HG03064 (cell line): ENCODE measurements at regions not wholly inside any gene's neighbourhood (a gene's known extent, or its start where the extent isn't known, plus 50 kb on each side); places are given as distances from the start of the nearest gene placed in this dataset.
"Not testable (repeated sequence)": the region's sequence is repeated elsewhere in the genome, so short reads cannot be mapped to it uniquely, and the experiment has no call there.

Source experiments
- ATAC-seq: cut with Tn5 transposase; IDR thresholded peaks from one replicate; pipeline ENCODE4 v1.9.1; 2021; ENCODE audit warnings: low read depth; ENCODE audit not compliant: unreplicated experiment

DNA sequence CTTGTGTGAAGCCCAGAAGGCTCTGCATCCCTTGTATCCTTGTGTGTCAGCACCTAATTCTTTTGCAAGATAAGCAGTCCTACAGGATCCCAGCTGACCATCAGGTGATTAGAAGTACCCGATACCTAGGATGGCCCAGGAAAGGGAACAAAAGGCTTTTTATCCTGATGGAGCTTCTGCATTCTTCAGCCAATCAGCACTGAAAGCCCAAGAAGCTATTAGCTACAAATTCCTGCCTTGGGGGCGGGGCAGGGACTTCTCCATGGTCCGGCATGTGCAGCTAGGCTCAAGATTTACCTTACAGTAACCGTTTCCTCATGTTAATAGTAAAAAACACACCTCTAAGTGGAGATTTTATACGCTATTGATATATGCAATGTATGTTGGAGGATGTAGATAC, 264.6 kb upstream of the THUMPD2 start:
- no peak for ATAC-seq

DNA sequence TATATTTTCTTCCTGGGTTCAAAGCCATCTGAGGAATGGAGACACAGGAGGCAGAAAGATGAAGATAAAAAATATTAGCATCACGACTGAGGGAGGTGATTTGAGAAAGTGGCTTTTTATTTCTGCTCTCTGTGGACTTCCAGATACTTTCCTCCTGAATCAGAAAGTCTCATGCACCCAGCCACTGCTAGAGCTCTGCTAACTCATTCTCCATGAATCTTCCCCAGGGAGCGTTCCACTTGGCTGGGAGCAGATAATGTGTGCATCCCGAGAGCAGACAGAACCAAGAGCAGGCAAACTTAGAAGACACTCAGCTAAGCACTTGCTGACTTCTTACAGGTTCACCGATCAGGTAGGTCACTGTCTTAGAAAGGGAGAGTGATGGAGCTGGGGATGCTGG, 264.1 kb upstream of the THUMPD2 start:
- no peak for ATAC-seq

DNA sequence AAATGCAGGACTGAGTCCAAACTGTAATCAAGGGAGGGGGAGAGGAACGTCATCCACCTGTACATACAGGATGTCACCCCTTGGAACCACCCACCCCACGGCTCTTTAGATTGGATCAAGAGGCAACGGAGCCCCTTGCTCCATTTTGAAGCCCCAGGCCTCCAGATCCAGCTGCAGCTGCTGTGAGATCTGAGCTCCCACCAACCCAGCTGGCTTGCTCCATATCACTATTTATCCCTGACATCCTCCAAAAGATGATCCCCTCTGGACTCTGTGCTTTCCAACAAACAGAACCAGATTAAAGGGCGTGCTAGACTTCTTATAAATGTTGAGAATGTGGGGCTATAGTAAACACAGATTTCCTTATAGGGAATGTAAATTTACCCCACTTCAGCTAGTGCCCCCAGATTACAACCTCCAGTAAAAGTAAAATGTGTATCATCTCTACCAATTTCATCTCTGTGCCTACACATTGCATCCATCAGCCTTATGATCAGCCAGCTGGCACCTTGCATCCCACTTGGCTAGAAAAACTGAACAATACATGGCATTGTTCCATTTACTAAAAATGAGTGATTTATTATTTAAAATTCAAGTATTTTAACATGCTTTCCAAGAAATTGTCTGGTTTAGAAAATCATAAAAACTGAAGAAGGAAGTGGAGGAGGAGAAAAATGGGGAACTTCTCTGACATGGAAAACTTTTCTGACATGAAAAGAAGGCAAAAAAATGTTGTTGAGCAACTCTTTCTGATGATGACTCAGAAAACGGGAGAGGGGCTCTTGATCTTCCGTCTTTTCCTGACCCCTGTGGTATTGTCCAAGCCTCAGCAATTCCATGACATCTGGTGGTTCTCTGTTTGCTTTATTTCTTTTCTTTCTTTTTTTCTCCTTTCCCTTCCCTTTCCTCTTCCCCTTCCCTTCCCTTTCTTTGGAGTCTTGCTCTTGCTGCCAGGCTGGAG, 262.6 kb upstream of the THUMPD2 start:
- no peak for ATAC-seq

DNA sequence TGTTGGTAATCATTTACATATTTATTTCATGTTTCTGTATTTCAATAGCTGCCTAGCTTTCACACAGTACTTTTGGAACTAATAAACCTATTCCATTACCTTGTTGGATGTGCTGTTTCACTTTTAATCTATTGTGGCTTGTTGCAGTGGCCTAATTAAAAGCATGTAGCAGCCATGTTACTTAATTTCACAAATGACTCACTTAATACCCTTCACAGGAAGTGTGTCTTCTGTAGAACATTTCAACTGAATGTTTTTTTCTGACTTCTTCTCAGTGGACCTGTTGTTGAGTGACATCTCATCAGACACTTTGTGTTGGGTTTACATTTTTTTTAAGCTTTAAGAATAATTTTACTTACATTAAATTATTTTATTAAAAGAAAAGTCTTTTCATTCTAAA, 260.5 kb upstream of the THUMPD2 start:
- no peak for ATAC-seq

DNA sequence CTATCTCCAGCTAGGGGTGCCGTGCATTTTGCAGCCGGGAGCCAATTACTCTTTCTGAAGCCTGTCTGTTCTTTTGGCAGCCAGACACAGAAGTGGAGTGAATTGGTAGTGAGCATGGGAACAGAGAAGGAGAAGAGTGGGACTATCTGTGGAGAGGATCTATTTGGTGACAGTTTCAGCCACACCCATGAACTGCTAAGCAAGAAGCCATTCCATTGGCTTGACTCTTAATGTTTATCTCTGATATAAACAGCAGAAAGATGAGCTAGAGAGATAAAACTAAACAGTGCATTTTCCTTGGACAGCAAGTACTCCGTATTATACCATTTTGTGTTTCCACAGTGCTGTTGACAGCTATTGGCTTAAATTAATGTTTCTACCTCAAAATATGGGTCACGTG, 259.6 kb upstream of the THUMPD2 start:
- ATAC-seq, result no peak

DNA sequence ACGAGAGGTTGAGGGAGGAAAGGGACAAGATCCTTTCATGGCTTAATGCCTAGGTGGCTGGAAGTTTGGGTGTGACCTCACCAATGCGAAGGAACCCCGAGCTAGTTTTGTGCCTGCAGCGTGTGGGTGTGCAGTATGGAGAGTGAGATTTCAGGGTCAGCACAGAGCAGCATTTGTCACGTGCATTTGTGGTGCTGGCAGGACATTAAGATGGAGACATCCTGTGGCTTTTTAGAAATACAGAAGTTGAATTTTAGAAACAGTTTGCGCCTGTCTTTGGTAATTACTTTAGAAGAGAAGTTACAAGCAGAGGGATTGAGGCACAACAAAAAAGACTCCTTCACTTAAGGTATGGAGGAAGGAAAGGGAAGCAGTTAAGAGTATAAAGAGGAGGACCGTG, 258.2 kb upstream of the THUMPD2 start:
- no peak for ATAC-seq

DNA sequence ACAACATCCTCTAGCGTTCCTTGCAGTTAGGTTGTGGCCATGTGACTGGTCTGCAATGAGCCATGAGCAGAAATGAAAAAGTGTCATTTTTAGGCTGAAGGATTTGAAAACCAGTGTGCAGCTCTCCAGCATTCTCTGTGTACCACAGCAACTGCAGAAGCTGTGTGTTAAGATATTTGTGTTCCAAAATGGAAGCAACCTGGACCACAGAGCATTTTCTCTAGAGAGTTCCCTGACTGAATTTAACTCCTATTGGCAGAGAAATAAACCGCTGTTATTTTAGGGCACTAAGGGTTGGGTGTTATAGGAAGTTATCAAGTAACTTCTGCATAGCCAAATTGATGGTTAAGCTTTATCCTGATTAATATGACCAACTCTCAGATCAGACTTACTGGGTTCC, 257.2 kb upstream of the THUMPD2 start:
- no peak for ATAC-seq

DNA sequence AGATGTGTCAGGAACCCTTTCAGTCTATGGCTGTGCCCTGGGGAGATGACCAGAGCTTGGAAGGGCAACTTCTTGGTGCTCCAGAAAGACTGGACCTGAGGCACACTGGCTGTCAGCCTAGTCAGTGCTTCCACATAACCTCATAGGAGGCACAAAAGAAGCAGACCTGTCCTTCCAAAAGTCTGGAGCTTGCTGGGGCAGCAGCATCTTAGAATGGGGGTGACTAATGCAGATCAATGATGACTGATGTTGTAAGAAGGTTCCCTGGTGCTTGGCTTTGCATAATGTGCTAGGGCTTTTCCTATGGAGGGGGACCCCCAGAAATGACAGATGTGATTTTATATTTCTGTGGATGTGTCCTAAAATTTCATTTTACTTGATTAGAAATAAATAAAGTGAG, 255.7 kb upstream of the THUMPD2 start:
- no peak for ATAC-seq

DNA sequence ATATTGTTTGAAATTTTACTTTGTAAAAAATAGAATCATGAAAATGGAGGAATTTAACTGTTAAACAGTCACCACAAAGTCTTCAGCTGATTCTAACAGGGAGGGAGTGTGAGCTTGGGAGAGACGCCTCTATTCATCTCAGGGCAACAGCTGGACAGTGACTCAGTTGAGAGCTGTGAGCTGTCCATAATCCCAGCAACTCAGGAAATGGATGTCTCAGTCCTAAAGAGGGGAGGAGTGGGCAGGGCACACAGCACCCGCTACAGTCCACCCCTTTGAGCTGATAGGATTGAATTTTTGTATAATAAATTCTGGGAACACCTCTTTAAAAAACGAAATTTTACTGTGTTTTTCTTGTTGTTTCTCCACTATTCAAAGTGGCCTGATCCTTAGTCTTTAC, 255.1 kb upstream of the THUMPD2 start:
- ATAC-seq, result no peak

DNA sequence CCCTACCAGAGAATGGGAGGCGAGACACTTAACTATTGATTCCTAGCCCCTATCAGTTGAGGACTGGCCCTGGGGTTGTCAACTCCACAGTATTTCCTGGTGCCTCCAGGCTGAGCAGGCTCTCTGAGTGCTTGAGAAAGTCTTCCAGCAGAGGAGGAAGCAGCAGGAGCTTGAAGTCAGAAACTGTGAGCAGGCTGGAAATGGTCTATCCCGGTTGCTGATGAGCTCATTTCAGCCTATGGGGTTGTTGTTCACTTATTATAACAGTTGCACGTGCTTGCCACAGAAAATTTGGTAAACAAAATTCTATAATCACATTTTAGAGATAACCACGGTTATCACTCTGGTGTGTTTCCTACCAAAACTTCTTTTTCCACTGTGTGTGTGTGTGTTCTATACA, 254.7 kb upstream of the THUMPD2 start:
- ATAC-seq, result no peak

DNA sequence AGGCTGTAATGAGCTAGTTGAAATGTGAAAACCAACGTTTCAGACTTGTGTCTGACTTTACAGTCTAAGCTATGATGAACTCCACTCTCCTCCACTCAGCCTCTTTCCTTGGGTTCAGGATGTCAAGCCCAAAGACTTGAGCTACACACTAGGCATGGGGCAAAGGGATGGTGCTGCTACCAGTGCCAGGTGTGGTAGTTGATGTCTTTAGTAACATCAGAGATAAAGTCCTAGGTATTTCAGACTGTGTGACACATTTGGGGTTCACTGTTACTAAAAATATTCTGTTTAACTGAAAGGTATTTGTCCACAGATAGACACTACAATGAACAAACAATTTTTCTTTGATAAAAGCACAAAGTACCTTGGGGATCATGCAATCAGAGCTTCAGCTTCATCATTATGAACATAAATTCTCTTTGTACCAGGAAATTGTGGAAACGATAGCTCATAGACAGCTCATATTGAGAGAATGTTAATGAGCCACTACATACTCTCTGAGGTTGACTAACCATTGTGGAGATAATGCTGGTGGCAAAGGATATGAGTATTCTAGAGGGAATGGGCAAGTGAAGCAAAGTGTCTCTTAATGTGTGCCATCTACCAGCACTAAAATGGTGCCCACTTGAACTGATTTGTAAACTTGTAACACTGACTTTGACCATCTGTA, 253.7 kb upstream of the THUMPD2 start:
- ATAC-seq, result no peak

DNA sequence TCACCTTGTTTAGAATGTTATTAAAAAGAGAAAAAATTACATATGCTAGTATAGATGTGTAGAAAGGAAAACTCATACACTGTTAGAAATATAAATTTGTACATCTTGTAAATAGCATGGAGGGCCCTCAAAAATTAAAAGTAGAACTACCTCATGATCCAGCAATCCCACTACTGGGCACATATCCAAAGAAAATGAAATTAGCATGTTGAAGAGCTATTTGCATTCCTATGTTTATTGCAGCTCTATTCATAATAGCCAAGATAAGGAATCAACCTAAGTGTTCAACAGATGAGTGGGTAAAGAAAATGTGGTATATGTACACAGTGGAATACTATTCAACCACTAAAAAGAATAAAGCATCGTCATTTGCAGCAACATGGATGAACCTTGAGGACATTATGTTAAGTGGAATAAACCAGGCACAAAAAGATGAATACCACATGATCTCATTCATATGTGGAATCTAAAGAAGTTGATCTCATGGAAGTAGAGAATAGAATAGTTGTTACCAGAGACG, 251.5 kb upstream of the THUMPD2 start:
- no peak for ATAC-seq

DNA sequence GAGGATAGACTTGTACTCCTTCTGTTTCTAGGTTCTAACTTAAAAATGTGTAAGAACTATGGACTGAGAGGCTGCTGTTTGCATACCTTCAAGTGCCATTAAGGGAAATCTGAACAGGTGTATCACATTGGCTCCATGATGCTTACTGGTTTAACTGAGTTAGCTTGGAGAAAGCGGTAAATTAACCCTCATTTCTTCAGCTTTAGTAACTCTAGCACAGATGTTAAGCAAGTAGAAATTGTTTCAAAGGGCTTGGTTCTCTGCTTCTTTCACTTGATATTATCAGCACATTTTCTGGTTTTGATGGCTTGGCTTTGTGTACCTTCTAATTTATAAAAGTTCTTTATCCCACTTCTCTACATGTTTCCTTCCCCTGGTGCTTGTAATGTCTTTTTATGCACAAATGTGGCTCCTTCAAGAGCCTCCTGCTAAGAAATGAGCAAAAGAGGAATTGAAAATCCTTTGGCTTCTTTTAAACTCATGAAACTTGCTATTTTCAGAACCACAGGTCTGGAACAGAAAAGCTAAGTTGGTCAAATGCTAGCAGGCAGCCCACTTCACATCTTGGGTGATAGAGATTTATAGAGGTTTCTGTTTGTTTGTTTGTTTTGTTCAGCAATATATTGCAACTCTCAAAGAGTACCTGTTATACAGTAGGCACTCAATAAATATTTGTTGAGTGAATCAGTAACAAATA, 249.9 kb upstream of the THUMPD2 start:
- no peak for ATAC-seq

DNA sequence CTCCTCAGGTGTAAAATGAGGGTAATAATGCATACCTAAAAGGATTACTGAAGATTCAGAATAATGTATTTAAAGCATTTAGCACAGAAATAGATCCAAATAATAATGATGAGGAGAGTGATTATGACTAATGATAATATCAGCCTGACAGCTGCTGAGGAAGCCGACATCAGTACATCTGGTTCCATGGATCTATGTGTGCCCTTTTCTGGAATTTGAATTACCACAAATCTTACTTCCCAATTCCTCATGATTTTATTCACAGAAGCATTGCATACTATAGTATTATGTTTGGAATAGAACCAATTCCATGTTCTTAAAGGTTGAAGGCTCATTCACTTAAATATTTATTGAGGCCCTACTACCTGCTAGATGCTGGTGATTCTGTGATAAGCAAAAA, 248.9 kb upstream of the THUMPD2 start:
- ATAC-seq, result no peak

DNA sequence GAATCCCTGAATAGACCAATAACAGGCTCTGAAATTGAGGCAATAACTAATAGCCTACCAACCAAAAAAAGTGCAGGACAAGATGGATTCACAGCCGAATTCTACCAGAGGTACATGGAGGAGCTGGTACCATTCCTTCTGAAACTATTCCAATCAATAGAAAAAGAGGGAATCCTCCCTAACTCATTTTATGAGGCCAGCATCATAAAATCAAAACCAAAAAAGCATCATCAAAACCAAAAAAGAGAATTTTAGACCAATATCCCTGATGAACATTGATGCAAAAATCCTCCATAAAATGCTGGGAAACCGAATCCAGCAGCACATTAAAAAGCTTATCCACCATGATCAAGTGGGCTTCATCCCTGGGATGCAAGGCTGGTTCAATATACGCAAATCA, 246.2 kb upstream of the THUMPD2 start:
- ATAC-seq, result not testable (repeated sequence)

DNA sequence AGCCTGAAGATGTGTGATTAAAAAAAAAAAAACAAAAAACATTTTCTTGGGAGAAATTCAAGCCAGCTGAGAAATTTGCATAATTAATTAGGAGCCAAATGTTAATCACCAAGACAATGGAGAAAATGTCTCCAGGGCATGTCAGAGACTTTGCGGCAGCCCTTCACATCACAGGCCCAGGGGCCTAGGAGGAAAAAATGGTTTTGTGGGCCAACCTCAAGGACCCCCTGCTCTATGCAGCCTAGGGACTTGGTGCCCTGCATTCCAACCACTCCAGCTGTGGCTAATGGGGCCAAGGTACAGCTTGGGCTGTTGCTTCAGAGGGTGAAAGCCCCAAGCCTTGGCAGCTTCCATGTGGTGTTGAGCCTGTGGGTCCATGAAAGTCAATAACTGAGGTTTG, 241.9 kb upstream of the THUMPD2 start:
- ATAC-seq, result no peak

DNA sequence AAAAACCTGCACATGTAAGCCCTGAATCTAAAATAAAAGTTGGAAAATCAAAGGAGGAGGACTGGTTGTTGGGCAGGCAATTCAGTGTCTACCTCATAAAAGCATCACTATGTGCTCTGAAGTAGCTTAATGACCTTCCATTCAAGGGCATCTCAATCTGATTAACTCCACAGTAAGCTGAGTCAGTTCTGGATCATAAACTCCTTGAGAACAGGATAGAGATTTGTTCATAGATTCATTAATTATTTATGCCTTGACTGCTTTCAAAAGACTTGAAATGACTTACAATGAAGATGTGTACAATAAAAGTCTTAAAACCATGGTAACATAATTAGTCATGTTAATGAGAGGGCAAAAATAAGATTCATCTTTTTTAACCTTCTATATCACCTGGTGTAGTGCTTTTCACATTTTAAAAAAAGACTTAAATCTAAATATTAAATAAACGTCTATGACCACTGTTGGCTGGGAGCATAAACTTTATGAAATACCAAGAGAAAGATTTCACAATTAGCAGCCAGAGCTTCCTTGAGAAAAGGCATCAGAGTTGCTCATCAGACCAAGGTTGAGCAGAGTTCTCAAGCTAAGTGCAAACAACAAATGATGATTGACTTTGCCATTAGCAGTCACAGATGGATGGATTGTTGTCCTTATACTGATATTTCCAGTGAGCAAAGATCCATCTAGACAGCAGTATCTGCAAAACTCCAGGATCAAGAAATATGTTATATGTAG, 237.3 kb upstream of the THUMPD2 start:
- no peak for ATAC-seq

DNA sequence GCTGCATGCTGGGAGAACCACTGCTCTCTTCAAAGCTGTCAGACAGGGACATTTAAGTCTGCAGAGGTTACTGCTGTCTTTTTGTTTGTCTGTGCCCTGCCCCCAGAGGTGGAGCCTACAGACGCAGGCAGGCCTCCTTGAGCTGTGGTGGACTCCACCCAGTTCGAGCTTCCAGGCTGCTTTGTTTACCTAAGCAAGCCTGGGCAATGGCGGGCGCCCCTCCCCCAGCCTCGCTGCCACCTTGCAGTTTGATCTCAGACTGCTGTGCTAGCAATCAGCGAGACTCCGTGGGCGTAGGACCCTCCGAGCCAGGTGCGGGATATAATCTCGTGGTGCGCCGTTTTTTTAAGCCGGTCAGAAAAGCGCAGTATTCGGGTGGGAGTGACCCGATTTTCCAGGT, 234.9 kb upstream of the THUMPD2 start:
- not testable (repeated sequence) for ATAC-seq

DNA sequence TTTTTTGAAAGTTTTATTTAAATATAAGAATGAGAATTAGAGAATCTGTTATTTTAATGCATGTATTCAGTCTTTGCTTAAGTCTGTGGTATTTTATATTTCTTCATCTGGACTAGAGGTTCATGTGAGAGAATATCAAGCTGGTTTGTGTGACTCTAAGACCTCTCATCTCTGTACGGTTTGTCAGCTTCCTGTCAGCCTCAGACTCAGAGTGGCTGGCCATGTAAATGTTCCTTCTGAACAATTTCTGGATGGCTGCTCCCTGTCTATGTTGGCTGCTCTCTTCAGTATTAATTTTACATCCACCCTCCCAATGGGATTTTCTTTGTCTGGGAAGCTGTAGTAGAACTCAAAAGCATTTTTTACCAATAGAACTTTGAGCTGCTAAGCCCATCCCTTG, 225.3 kb upstream of the THUMPD2 start:
- no peak for ATAC-seq

DNA sequence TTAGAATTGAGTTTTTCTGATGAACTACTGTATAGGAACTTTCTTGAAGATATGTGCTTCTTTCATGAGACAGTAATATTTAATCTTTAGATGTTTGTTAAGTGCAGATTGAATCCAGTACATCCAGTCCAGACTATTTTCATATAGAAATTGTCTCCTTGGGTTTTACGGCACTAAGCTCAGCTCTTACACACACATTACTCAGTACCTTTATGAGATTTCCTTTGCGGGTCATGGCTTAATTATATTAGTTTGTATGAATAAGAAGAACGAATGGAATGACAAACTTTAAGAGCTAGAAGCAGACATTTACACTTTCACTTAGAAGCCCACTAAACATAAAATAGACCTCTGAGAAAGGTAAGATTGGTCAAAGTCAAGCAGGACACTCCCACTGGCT, 223.3 kb upstream of the THUMPD2 start:
- ATAC-seq, result no peak

DNA sequence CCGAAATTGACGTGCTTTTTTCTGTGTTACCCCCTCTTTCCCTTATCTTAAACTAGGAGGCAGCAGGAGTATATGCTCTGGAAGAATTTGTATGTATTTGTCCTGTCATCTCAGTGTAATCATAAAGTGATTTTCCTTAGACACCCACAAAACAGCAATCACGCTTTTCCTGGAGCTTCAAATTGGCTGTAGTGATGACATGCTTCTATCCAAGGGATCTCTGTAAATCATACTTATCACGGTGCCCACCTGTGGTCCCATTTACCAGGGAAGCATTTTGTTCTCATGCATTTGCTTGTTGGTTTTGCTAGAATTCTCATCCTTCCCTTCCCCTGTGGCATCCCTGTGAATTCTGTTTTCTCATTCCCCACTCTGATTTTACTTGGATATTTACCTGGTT, 220.8 kb upstream of the THUMPD2 start:
- no peak for ATAC-seq
